GM19238 (cell line): ENCODE measurements at regions not wholly inside any gene's neighbourhood (a gene's known extent, or its start where the extent isn't known, plus 50 kb on each side); places are given as distances from the start of the nearest gene placed in this dataset.
"Not testable (repeated sequence)": the region's sequence is repeated elsewhere in the genome, so short reads cannot be mapped to it uniquely, and the experiment has no call there.

Experiments
- DNase-seq: peaks from one replicate; pipeline ENCODE4 v3.0.0; 2011; ENCODE audit warnings: low spot score; ENCODE audit not compliant: insufficient read length

GRCh38 chr6:155881826-155882526 lies 426.3 kb upstream of the NOX3 start:
- DNase-seq, result no peak

DNA sequence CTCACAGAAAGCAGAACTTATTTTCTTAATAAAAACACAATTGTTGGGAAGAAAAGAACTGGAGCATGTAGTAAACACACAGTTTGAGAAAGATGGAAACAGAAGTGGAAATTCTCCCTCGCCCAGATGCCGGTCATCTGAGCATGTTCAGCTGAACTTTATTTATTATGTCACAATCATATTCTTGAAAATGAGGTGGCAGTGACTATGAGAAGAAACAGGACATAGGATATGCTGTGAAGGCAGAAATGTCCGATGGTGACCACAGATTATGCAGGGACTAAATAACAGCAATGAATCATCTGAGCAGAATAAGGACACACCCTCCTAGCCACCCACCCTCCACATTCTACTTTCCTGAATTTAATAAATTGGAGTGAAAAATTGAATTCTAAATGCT lies 425.3 kb upstream of the NOX3 start:
- no peak for DNase-seq

- peak; percentile 3 for DNase-seq
Observed at GRCh38 chr6:155872961-155873360, 417.3 kb upstream of the NOX3 start.

GRCh38 chr6:155867682-155868081 lies 412.0 kb upstream of the NOX3 start:
- no peak for DNase-seq

- DNase-seq, result not testable (repeated sequence)
Observed at GRCh38 chr6:155866676-155867390, 411.2 kb upstream of the NOX3 start.

DNA sequence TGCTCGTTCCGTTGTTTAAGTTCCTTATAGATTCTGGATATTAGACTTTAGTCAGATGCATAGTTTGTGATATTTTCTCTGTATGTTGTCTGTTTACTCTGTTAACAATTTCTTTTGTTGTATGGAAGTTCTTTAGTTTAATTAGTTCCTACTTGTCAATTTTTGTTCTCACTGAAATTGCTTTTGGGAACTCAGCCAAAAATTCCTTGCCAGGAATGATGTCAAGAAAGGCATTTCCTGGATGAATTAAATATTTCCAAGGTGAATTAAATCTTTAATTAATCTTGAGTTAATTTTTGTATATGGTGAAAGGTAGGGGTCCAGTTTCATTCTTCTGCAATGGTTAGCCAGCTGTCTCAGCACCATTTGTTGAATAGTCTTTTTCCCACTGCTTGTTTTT lies 406.2 kb upstream of the NOX3 start:
- no peak for DNase-seq

GRCh38 chr6:155858906-155859305 lies 403.3 kb upstream of the NOX3 start:
- not testable (repeated sequence) for DNase-seq

DNA sequence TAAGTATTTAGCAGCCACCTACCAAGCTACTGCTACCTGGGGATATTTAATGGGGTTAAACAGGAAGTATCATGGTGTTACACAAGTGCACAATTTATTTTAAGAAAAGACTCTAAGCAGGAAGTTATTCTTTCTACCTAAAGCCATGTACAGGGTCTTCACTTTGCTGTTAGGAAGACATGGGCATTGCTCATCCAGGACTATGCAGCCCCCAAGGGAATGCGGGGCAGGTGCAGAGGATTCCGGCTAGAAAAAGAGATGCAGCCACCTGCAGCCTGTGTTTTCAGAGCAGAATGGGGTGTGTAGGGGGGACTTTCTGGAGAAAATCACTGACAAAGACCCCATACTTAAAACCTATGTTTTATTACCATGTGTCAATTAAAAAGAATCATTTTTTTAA lies 399.1 kb upstream of the NOX3 start:
- no peak for DNase-seq

DNA sequence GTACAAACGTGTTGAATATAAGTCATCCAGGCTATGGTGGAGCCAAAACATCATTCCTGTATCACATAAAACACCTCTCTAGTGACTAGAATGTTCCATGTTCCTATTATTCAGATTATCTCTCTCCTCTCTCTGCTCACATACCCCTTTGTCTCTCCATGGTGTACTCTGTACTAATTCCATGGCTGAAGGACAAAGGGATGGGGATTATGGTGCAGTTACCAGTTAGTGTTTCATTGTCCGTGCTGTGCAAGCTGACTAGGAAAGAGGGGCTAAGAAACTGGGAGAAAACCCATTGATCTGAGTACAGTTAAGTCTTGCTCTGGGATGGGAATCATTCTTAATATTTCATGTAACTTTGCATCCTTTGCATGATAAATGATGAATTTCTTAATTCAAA lies 397.4 kb upstream of the NOX3 start:
- no peak for DNase-seq

- no peak for DNase-seq
Observed at GRCh38 chr6:155850408-155850841, 394.8 kb upstream of the NOX3 start.

DNA sequence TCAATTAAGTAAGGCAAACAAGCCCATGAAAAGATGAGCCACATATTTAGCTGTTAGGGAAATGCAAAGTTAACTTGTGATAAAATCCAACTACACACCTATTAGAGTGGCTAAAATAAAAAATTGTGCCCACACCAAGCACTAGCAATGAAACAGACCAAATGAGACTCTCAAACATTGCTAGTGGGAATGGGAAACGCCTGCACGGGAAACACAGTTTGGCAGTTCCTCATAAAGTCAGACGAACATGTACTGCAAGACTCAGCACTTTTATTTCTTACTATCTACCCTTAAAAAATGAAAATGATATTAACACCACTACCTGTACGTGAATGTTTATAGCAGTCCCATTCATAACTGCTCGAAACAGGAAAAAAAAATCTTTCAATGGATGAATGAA lies 392.1 kb upstream of the NOX3 start:
- no peak for DNase-seq

GRCh38 chr6:155837474-155837873 lies 381.8 kb upstream of the NOX3 start:
- no peak for DNase-seq

DNA sequence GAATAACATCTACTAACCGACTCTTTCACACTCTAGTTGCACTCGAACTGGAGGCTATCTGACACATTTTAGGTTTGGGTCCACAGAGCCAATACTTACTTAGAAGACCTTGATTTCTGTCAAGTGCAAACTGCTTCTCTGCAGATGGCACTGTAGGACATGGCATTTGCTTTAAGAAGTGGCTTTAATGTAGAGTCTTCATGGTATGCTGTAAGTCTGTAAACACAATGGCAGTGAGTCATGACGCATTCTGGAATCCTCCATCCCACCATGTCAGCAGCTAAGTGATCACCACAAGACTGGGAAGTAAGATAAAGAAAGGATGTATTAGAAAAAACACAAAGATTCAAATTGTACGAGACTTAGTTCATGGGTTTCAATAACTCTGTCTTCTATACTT lies 377.0 kb upstream of the NOX3 start:
- no peak for DNase-seq

- no peak for DNase-seq
Observed at GRCh38 chr6:155830531-155830930, 374.9 kb upstream of the NOX3 start.

- DNase-seq, result no peak
Observed at GRCh38 chr6:155829646-155830045, 374.0 kb upstream of the NOX3 start.

- DNase-seq, result no peak
Observed at GRCh38 chr6:155828989-155829388, 373.4 kb upstream of the NOX3 start.

GRCh38 chr6:155818698-155819097 lies 363.1 kb upstream of the NOX3 start:
- DNase-seq, result no peak

DNA sequence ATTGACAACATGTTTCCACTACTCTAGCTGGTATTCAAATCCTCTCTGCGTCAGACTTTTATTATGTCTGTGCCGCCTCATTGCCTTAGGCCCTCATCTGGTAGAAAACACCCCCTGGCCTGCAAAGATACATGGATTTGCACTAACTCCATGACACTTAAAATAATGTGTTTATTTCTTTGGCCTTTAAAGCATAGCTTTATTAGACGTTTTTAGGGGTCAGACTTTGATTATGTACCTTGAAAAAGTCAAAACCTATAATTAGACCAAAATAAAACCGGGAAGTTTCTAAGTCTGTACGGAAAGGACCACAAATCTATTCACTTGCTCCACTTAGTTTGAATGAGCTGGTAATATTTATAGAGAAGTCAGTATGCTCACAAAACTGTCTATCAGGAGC lies 357.9 kb upstream of the NOX3 start:
- no peak for DNase-seq

GRCh38 chr6:155807243-155807642 lies 351.6 kb upstream of the NOX3 start:
- DNase-seq, result no peak

GRCh38 chr6:155801046-155801445 lies 345.4 kb upstream of the NOX3 start:
- DNase-seq, result no peak

- not testable (repeated sequence) for DNase-seq
Observed at GRCh38 chr6:155798876-155799275, 343.2 kb upstream of the NOX3 start.

GRCh38 chr6:155795173-155795796 lies 339.6 kb upstream of the NOX3 start:
- no peak for DNase-seq

- DNase-seq, result no peak
Observed at GRCh38 chr6:155791891-155792290, 336.3 kb upstream of the NOX3 start.
